ENCODE measurements at regions not wholly inside any gene's neighbourhood (a gene's known extent, or its start where the extent isn't known, plus 50 kb on each side); places are given as distances from the start of the nearest gene placed in this dataset.

- no peak overlapping the region for H4K12ac ChIP-seq (ENCODE audit: low read depth, low read length)
- no peaks in the 10 kb centered on the region for H3K36me3 ChIP-seq (ENCODE audit: control insufficient read depth in 1 of 2, insufficient read depth in 2 of 2, low read length in 2 of 2)
- no peaks in the 10 kb centered on the region for H3K27me3 ChIP-seq (ENCODE audit: insufficient read depth, low read length)
- no peak overlapping the region for H4K91ac ChIP-seq (ENCODE audit: low read depth, low read length)
- no peak overlapping the region for H2BK120ac ChIP-seq (ENCODE audit: insufficient read depth, low read length, poor library complexity)
- no peaks in the 10 kb centered on the region for H3K79me2 ChIP-seq (ENCODE audit: control insufficient read depth, insufficient read depth, low read length, poor library complexity)
- no peak overlapping the region for H4K8ac ChIP-seq (ENCODE audit: low read depth, low read length)
- DNase-seq = peak in 1 of 2 donors; percentile 33
- WGBS (ENCODE audit: extremely low coverage, insufficient coverage, insufficient read length) = no CpG with 5 or more reads among the region's 7 CpGs
- no peak overlapping the region for H3K4ac ChIP-seq (ENCODE audit: low read depth, low read length)
- H3K27ac ChIP-seq (ENCODE audit: low read depth, low read length) = no peak overlapping the region
- H3K4me1 ChIP-seq (ENCODE audit: control insufficient read depth in 1 of 2, insufficient read depth in 2 of 2, low read length in 2 of 2) = no peaks in the 10 kb centered on the region
- H2AK5ac ChIP-seq (ENCODE audit: low read length) = no peak overlapping the region
- no peak overlapping the region for H3K4me2 ChIP-seq (ENCODE audit: low read length)
- H3K23ac ChIP-seq (ENCODE audit: low read length) = no peak overlapping the region
- no peak overlapping the region for H3K14ac ChIP-seq (ENCODE audit: low read length)
- no peaks in the 10 kb centered on the region for H3K79me1 ChIP-seq (ENCODE audit: low read length)
- no peak overlapping the region for H2AFZ ChIP-seq (ENCODE audit: insufficient read depth, low read length, poor library complexity)
- H3K9me3 ChIP-seq (ENCODE audit: insufficient read depth, low read depth, low read length) = peaks cover 8% of the 10 kb centered on the region
- H2BK12ac ChIP-seq (ENCODE audit: low read length) = no peak overlapping the region
- no peak overlapping the region for H3K9ac ChIP-seq (ENCODE audit: low read length)
- H3K4me3 ChIP-seq (ENCODE audit: low read depth, low read length) = no peak overlapping the region
- H3K18ac ChIP-seq (ENCODE audit: low read length) = no peak overlapping the region
- H2BK5ac ChIP-seq (ENCODE audit: low read depth, low read length, poor library complexity) = no peak overlapping the region
Measured at GRCh38 chr7:19491821-19492452, 216.9 kb downstream of the POLR1F start.

- Histone ChIP-seq H3K9ac (ENCODE audit: low read length) (no peak overlapping the region), H3K9me3 (ENCODE audit: insufficient read depth, low read depth, low read length) (peaks cover 8% of the 10 kb centered on the region), H3K79me2 (ENCODE audit: control insufficient read depth, insufficient read depth, low read length, poor library complexity) (no peaks in the 10 kb centered on the region), H3K79me1 (ENCODE audit: low read length) (no peaks in the 10 kb centered on the region), H4K91ac (ENCODE audit: low read depth, low read length) (no peak overlapping the region), H3K4me3 (ENCODE audit: low read depth, low read length) (no peak overlapping the region), H3K27ac (ENCODE audit: low read depth, low read length) (no peak overlapping the region), H3K18ac (ENCODE audit: low read length) (no peak overlapping the region), H3K4ac (ENCODE audit: low read depth, low read length) (no peak overlapping the region), H3K4me1 (ENCODE audit: control insufficient read depth in 1 of 2, insufficient read depth in 2 of 2, low read length in 2 of 2) (no peaks in the 10 kb centered on the region), H3K27me3 (ENCODE audit: insufficient read depth, low read length) (no peaks in the 10 kb centered on the region), H4K12ac (ENCODE audit: low read depth, low read length) (no peak overlapping the region), H3K23ac (ENCODE audit: low read length) (no peak overlapping the region), H2BK12ac (ENCODE audit: low read length) (no peak overlapping the region), H2AFZ (ENCODE audit: insufficient read depth, low read length, poor library complexity) (no peak overlapping the region), H2AK5ac (ENCODE audit: low read length) (no peak overlapping the region), H4K8ac (ENCODE audit: low read depth, low read length) (no peak overlapping the region), H2BK120ac (ENCODE audit: insufficient read depth, low read length, poor library complexity) (no peak overlapping the region), H3K14ac (ENCODE audit: low read length) (no peak overlapping the region), H2BK5ac (ENCODE audit: low read depth, low read length, poor library complexity) (no peak overlapping the region), H3K4me2 (ENCODE audit: low read length) (no peak overlapping the region), H3K36me3 (ENCODE audit: control insufficient read depth in 1 of 2, insufficient read depth in 2 of 2, low read length in 2 of 2) (no peaks in the 10 kb centered on the region)
- no CpG with 5 or more reads among the region's 5 CpGs for WGBS (ENCODE audit: extremely low coverage, insufficient coverage, insufficient read length)
- DNase-seq = no peak
Measured at GRCh38 chr7:19491371-19491770, 217.5 kb downstream of the POLR1F start.

- Histone ChIP-seq H3K4me2 (ENCODE audit: low read length) (no peak overlapping the region), H3K9ac (ENCODE audit: low read length) (no peak overlapping the region), H4K12ac (ENCODE audit: low read depth, low read length) (no peak overlapping the region), H3K14ac (ENCODE audit: low read length) (no peak overlapping the region), H3K9me3 (ENCODE audit: insufficient read depth, low read depth, low read length) (peaks cover 8% of the 10 kb centered on the region), H3K4me1 (ENCODE audit: control insufficient read depth in 1 of 2, insufficient read depth in 2 of 2, low read length in 2 of 2) (no peaks in the 10 kb centered on the region), H3K23ac (ENCODE audit: low read length) (no peak overlapping the region), H4K91ac (ENCODE audit: low read depth, low read length) (no peak overlapping the region), H2AFZ (ENCODE audit: insufficient read depth, low read length, poor library complexity) (no peak overlapping the region), H3K27ac (ENCODE audit: low read depth, low read length) (no peak overlapping the region), H2BK120ac (ENCODE audit: insufficient read depth, low read length, poor library complexity) (no peak overlapping the region), H3K36me3 (ENCODE audit: control insufficient read depth in 1 of 2, insufficient read depth in 2 of 2, low read length in 2 of 2) (no peaks in the 10 kb centered on the region), H3K27me3 (ENCODE audit: insufficient read depth, low read length) (no peaks in the 10 kb centered on the region), H2BK12ac (ENCODE audit: low read length) (no peak overlapping the region), H2AK5ac (ENCODE audit: low read length) (no peak overlapping the region), H2BK5ac (ENCODE audit: low read depth, low read length, poor library complexity) (no peak overlapping the region), H3K18ac (ENCODE audit: low read length) (no peak overlapping the region), H3K79me1 (ENCODE audit: low read length) (no peaks in the 10 kb centered on the region), H3K79me2 (ENCODE audit: control insufficient read depth, insufficient read depth, low read length, poor library complexity) (no peaks in the 10 kb centered on the region), H4K8ac (ENCODE audit: low read depth, low read length) (no peak overlapping the region), H3K4me3 (ENCODE audit: low read depth, low read length) (no peak overlapping the region), H3K4ac (ENCODE audit: low read depth, low read length) (no peak overlapping the region)
- WGBS (ENCODE audit: extremely low coverage, insufficient coverage, insufficient read length) = no CpG with 5 or more reads among the region's 3 CpGs
- DNase-seq = no peak
Measured at GRCh38 chr7:19489162-19489820, 219.5 kb downstream of the POLR1F start.

- WGBS (ENCODE audit: extremely low coverage, insufficient coverage, insufficient read length) = no CpG with 5 or more reads among the region's 2 CpGs
- Histone ChIP-seq H3K9ac (ENCODE audit: low read length) (no peak overlapping the region), H4K91ac (ENCODE audit: low read depth, low read length) (no peak overlapping the region), H3K23ac (ENCODE audit: low read length) (no peak overlapping the region), H3K27me3 (ENCODE audit: insufficient read depth, low read length) (no peaks in the 10 kb centered on the region), H3K4me3 (ENCODE audit: low read depth, low read length) (no peak overlapping the region), H2BK120ac (ENCODE audit: insufficient read depth, low read length, poor library complexity) (no peak overlapping the region), H3K79me2 (ENCODE audit: control insufficient read depth, insufficient read depth, low read length, poor library complexity) (no peaks in the 10 kb centered on the region), H2AK5ac (ENCODE audit: low read length) (no peak overlapping the region), H3K4me1 (ENCODE audit: control insufficient read depth in 1 of 2, insufficient read depth in 2 of 2, low read length in 2 of 2) (no peaks in the 10 kb centered on the region), H3K36me3 (ENCODE audit: control insufficient read depth in 1 of 2, insufficient read depth in 2 of 2, low read length in 2 of 2) (no peaks in the 10 kb centered on the region), H3K9me3 (ENCODE audit: insufficient read depth, low read depth, low read length) (peaks cover 8% of the 10 kb centered on the region), H3K4ac (ENCODE audit: low read depth, low read length) (no peak overlapping the region), H3K18ac (ENCODE audit: low read length) (no peak overlapping the region), H3K79me1 (ENCODE audit: low read length) (no peaks in the 10 kb centered on the region), H3K14ac (ENCODE audit: low read length) (no peak overlapping the region), H2BK12ac (ENCODE audit: low read length) (no peak overlapping the region), H2AFZ (ENCODE audit: insufficient read depth, low read length, poor library complexity) (no peak overlapping the region), H3K27ac (ENCODE audit: low read depth, low read length) (no peak overlapping the region), H2BK5ac (ENCODE audit: low read depth, low read length, poor library complexity) (no peak overlapping the region), H4K12ac (ENCODE audit: low read depth, low read length) (no peak overlapping the region), H4K8ac (ENCODE audit: low read depth, low read length) (no peak overlapping the region), H3K4me2 (ENCODE audit: low read length) (no peak overlapping the region)
- DNase-seq = no peak
Measured at GRCh38 chr7:19488056-19488455, 220.8 kb downstream of the POLR1F start.
